Osteocyte (in vitro differentiated cells): ENCODE measurements at regions not wholly inside any gene's neighbourhood (a gene's known extent, or its start where the extent isn't known, plus 50 kb on each side); places are given as distances from the start of the nearest gene placed in this dataset.
"Not testable (repeated sequence)": the region's sequence is repeated elsewhere in the genome, so short reads cannot be mapped to it uniquely, and the experiment has no call there.

Experiments used
- DNase-seq: peaks from one replicate; pipeline ENCODE4 v3.0.0; 2021; ENCODE audit warnings: mixed read lengths; ENCODE audit not compliant: unreplicated experiment; ENCODE audit errors: extremely low spot score
- H3K27ac Mint-ChIP-seq: one replicate; pipeline ENCODE4 v1.8.0; 2021; ENCODE audit warnings: mild to moderate bottlenecking, mixed read lengths; ENCODE audit not compliant: unreplicated experiment
- H3K27me3 Mint-ChIP-seq: one replicate; pipeline ENCODE4 v1.8.0; 2021; ENCODE audit warnings: mixed read lengths; ENCODE audit not compliant: unreplicated experiment
- H3K36me3 Mint-ChIP-seq: one replicate; pipeline ENCODE4 v1.8.0; 2021; ENCODE audit warnings: mixed read lengths; ENCODE audit not compliant: unreplicated experiment
- H3K4me1 Mint-ChIP-seq: one replicate; pipeline ENCODE4 v1.8.0; 2021; ENCODE audit warnings: mixed read lengths; ENCODE audit not compliant: unreplicated experiment
- H3K4me3 Mint-ChIP-seq: one replicate; pipeline ENCODE4 v1.8.0; 2021; ENCODE audit warnings: mild to moderate bottlenecking, moderate library complexity, mixed read lengths; ENCODE audit not compliant: unreplicated experiment
- H3K9me3 Mint-ChIP-seq: one replicate; pipeline ENCODE4 v1.8.0; 2021; ENCODE audit warnings: mixed read lengths; ENCODE audit not compliant: unreplicated experiment

DNA sequence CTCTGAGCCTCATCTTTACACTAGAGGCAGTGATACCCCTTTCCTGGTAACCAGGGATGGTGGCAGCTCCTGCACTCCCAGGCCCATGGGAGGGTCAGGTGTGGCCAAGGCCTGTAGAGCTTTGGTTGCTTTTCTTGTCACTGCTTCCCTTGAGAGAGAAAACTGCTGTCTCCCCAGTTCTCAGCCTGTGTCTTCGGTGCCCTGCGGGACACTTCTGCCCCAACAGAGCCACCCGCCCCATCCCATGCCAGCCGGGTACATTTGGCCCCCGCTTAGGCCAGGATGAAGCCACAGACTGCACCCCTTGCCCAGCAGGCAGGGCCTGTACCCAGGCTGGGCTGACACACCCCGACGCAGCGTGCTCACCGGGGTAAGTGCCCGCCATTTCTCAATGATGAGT is 117.4 kb upstream of the MTLN start:
- not testable (repeated sequence) for H3K9me3 Mint-ChIP-seq

DNA sequence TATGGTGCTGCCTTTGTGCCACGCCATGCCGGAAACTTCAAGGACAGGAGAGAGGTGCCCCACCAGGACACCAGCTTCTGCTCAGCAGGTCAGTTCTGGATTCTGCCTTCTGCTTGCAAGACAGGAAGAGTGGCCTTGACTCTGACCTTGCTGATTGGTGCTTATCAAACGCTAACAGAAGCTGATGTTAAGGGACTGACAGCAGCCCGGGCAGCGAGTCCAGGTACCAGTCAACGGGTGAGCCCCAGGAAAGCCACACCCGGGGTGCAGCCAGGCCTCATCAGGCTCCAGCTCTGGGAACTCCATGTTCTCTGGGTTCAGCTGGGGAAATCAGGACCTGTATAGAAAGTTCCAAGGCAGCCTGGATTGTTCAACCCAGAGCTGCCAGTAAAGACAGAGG is 116.8 kb upstream of the MTLN start:
- H3K4me1 Mint-ChIP-seq, H3K36me3 Mint-ChIP-seq, H3K27ac Mint-ChIP-seq, H3K9me3 Mint-ChIP-seq, H3K27me3 Mint-ChIP-seq, H3K4me3 Mint-ChIP-seq: not testable (repeated sequence)
- peak; percentile 68 for DNase-seq

More for the DNA sequence above, 117.4 kb upstream of the MTLN start:
- H3K4me1 Mint-ChIP-seq, H3K27ac Mint-ChIP-seq, H3K36me3 Mint-ChIP-seq, H3K4me3 Mint-ChIP-seq, H3K27me3 Mint-ChIP-seq: not testable (repeated sequence)
- DNase-seq: peak; percentile 57

DNA sequence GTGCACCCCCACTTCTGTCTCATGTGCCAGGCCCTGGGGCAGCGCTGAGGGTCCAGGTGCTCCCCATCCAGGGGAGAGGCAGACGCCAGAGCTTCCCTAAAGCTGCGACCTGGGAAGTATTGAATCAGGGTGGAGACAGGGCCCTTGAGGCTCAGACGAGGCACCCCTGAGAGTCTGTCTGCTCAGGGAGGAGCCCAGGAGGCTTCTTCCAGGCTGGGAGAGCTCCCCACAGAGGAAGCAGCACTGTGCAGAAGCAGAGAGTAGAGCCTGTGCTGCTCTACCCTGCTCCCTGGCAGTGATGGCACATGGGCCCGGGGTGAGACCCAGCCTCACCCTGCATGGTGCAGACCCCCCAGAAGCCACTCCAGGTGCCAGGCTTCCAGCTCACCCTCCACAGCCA is 116.3 kb upstream of the MTLN start:
- H3K4me1 Mint-ChIP-seq: not testable (repeated sequence)
- peak; percentile 81 for DNase-seq

DNA sequence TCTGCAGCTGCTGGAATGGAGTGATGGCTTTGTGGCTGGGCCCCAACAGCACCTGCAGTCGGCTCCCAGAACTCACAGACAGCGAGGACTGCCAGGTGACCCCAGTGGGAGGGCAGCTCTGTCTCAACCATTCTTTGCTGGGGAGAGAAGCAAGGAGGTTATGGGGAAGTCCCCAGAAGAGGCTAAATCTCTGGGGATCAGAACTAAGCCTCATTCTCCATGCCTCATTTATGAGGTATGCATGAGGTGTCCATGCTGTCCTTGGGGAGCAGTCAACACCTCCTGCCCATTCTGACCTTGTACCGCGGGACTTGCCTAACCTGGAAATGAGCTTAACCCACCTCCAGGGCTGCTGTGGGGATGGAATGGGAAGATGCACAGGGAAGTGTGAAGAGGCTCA is 111.5 kb upstream of the MTLN start:
- not testable (repeated sequence) for H3K4me3 Mint-ChIP-seq

More for the DNA sequence above, 116.3 kb upstream of the MTLN start:
- not testable (repeated sequence) for H3K9me3 Mint-ChIP-seq, H3K27ac Mint-ChIP-seq, H3K27me3 Mint-ChIP-seq, H3K4me3 Mint-ChIP-seq, H3K36me3 Mint-ChIP-seq

DNA sequence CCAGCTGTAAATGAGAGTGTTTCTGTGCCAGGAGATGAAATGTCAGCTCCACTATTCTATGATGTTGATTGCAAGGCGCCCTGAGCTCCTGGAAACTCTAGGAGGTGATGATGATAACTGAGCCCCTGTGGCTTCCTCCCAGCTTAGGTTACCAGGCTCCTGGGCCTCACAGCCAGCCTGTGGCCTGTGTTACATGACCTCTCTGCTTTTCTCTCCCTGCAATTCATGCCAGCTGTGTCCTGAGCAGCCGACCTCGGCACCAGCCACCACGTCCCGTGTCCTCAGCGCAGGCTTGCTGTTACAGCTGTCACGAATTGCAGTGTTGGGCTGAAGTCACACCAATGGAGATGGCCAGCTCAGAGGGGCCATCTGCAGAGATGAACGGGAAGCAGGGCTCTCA is 110.2 kb upstream of the MTLN start:
- not testable (repeated sequence) for H3K36me3 Mint-ChIP-seq, H3K27ac Mint-ChIP-seq, H3K4me3 Mint-ChIP-seq, H3K9me3 Mint-ChIP-seq, DNase-seq, H3K27me3 Mint-ChIP-seq, H3K4me1 Mint-ChIP-seq

More for the DNA sequence above, 111.5 kb upstream of the MTLN start:
- not testable (repeated sequence) for H3K27me3 Mint-ChIP-seq, H3K4me1 Mint-ChIP-seq, H3K36me3 Mint-ChIP-seq, DNase-seq, H3K9me3 Mint-ChIP-seq, H3K27ac Mint-ChIP-seq

DNA sequence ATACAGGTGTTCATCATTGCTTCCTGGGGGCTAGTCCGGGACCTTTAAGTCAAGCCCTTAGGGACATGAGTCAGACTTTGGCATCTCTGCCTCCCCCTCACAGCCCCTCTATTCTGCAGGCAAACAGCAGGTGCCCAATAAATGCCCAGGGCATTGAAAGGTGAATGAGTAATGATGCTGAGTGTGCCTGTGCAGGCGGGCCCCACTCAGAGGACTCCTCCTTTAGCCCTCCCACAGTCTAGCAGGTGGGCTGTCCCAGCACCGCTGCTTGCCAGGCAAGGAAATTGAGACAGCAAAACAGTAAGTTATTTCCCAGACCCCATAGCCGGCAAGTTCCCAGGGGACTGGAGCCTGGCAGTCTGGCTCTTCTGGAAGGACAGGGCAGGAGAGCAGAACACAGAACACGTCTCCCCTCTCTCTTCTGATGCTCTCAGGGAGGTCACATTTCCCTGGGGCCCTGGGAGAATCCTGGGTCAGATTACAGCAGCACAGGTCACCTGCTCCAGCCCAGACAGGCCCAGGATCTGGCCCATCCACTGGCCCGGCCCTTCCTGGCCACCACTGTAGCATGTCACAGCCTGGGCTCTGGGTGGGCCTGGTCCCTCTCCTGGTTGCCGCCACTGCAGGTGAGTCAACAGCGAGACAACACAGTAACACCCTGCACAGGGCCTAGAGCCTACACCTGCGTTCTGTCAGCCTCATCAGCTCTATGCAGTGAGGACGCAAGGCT is 108.7 kb upstream of the MTLN start:
- H3K36me3 Mint-ChIP-seq, DNase-seq, H3K27ac Mint-ChIP-seq, H3K4me3 Mint-ChIP-seq, H3K9me3 Mint-ChIP-seq, H3K4me1 Mint-ChIP-seq, H3K27me3 Mint-ChIP-seq: not testable (repeated sequence)

DNA sequence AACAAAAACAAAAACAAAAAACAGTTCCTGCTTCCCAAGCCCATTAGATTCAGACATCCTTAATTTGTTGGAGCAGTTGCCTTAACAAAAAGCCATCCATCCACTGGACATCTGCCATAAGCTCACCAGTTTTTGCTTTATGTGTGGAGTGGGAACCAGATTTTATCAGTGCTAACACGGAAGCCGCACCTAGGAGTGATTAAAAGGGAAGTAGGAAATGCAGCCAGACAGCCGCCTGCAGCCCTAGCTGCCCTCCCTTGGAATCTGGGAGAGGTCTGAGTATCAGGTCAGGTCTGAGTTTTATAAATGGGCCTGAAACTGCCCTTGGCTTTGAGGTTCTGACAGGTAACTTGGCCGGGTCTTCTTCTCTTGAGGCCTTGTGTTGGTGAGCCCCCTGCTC is 106.6 kb upstream of the MTLN start:
- not testable (repeated sequence) for H3K4me3 Mint-ChIP-seq, DNase-seq, H3K36me3 Mint-ChIP-seq, H3K9me3 Mint-ChIP-seq, H3K4me1 Mint-ChIP-seq, H3K27ac Mint-ChIP-seq, H3K27me3 Mint-ChIP-seq

DNA sequence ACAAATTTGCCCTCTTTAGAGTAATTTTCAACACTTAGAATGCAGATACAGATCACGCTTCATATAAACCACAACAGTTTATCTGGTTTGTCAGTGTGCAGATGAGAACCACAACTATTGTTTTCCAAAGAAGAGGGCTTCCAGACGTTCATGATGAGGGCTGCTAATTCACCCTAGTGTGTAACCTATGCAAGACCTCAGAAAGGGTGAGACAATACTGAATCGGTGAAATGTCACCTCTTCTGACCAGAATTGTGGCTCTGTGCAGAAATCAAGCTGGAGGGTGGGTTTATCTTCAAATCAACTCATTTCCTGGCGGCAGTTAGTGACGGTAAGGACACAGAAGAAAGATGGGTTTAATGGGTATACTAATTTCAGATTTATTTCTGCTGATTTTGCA is 105.0 kb upstream of the MTLN start:
- not testable (repeated sequence) for H3K4me1 Mint-ChIP-seq, H3K9me3 Mint-ChIP-seq, H3K36me3 Mint-ChIP-seq

DNA sequence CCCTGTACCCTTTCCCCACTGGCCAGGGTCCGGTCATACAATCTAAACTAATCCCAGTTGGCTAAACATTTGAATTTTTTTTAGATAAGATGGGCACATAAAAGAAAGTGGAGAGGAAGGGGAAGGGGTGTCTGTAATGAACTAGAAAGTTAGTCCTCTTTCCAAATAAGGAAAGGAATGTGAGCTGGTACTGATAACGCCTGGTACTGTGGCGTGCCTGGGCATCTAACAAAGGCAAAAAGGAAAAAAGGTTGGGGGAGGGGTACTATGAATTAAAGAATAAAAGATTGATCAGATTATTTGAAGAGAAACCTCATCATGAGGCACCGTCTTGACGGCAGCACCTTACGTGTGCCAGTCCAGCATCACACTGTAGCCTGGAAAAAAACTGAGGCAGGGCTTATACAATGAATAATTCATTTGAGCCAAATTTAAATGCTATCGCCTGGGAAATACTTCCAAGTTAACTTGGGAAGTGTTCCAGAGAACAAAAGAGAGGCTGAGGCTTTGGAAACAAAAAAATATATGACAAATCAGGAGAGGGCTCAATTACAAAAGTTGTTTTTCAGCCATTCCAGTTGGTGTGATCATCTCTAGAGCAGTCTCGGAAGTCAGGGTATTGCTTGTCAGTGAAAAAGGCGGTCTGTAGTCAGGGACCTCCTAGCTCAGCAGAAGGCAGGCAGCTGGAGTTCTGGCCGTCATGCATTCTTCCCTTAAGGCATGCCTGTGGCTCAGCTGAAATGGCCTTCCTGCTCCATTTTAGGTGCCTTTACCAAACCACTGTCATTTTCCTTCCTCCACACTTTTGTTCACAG is 103.9 kb upstream of the MTLN start:
- not testable (repeated sequence) for H3K4me3 Mint-ChIP-seq, H3K27me3 Mint-ChIP-seq, H3K4me1 Mint-ChIP-seq, H3K9me3 Mint-ChIP-seq, H3K36me3 Mint-ChIP-seq, DNase-seq, H3K27ac Mint-ChIP-seq

More for the DNA sequence above, 105.0 kb upstream of the MTLN start:
- not testable (repeated sequence) for H3K4me3 Mint-ChIP-seq, H3K27ac Mint-ChIP-seq, H3K27me3 Mint-ChIP-seq, DNase-seq

DNA sequence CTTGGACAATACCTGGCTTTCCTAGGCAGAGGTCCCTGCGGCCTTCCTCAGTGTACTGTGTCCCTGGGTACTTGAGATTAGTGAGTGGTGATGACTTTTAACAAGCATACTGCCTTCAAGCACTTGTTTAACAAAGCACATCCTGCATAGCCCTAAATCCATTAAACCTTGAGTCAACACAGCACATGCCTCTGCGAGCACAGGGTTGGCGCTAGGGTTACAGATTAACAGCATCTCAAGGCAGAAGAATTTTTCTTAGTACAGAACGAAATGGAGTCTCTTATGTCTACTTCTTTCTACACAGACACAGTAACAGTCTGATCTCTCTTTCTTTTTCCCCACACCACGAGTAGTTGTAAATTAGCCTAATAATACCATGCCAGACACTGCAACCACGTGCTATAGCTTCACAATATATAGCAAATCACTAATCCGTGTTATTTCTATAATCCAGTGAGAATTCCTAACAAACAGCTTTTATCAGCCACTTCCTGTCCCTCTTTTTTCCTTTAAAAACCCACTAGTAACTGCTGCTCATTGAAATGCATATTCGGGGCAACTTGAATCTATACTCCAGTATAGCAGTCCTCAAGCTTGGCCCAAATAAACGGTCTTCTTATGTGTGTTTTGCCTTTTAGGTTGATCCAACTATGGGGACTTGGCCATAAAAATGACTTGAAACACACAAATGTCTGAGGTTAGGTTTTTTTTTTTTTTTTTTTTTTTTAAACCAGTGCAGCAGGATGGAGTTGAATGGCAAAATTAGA is 102.9 kb upstream of the MTLN start:
- H3K4me1 Mint-ChIP-seq, H3K36me3 Mint-ChIP-seq, H3K4me3 Mint-ChIP-seq, DNase-seq, H3K27ac Mint-ChIP-seq, H3K9me3 Mint-ChIP-seq, H3K27me3 Mint-ChIP-seq: not testable (repeated sequence)

DNA sequence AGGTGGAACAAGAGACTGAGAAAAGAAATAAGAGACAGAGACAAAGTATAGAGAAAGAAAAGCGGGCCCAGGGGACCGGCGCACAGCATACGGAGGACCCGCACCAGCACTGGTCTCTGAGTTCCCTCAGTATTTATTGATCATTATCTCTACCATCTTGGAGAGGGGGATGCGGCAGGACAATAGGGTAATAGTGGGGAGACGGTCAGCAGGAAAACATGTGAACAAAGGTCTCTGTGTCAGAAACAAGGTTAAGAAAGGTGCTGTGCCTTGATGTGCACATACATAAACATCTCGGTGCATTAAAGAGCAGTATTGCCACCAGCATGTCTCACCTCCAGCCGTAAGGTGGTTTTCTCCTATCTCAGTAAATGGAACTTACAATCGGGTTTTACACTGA is 102.1 kb upstream of the MTLN start:
- not testable (repeated sequence) for H3K36me3 Mint-ChIP-seq, H3K4me1 Mint-ChIP-seq, H3K4me3 Mint-ChIP-seq, DNase-seq, H3K27me3 Mint-ChIP-seq, H3K27ac Mint-ChIP-seq, H3K9me3 Mint-ChIP-seq

DNA sequence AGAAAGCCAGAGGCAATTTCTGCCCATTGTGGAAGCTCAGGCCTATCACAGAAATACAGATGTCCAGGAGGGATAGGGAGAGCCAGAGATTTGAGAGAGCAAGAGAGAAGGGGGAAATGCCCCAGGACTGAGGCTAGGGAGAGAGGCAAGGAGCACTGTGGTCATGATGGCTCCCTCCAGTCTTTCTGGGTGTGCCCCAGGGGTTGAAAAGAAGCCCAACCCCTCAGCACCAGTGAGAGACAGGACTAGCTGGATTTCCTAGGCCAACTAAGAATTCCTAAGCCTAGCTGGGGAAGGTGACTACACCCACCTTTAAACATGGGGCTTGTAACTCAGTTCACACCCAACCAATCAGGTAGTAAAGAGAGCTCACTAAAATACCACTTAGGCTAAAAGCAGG is 100.7 kb upstream of the MTLN start:
- not testable (repeated sequence) for H3K4me1 Mint-ChIP-seq, H3K4me3 Mint-ChIP-seq, H3K36me3 Mint-ChIP-seq, DNase-seq, H3K9me3 Mint-ChIP-seq, H3K27ac Mint-ChIP-seq, H3K27me3 Mint-ChIP-seq
